Astrocyte of the spinal cord (primary cell): ENCODE measurements at regions not wholly inside any gene's neighbourhood (a gene's known extent, or its start where the extent isn't known, plus 50 kb on each side); places are given as distances from the start of the nearest gene placed in this dataset.

Experiments used
- DNase-seq: peaks from one replicate; pipeline ENCODE4 v3.0.0; 2011; ENCODE audit warnings: low read depth, low spot score
- H3K4me3 ChIP-seq: 2 replicates; pipeline ENCODE4 v1.5.1; 2011; ENCODE audit warnings: low read depth, mild to moderate bottlenecking, low read length, moderate library complexity
- in situ Hi-C: cut with HindIII; loops from 2 replicates; pipeline ENCODE4 v1.10.0; 2017; ENCODE audit warnings: low sequenced_read_pairs
- TF ChIP-seq, protein P1 (sequence below): IDR thresholded peaks from 2 replicates; pipeline ENCODE4 v1.5.1; 2012; ENCODE audit warnings: low read depth, mild to moderate bottlenecking, low read length, inconsistent platforms

DNA sequence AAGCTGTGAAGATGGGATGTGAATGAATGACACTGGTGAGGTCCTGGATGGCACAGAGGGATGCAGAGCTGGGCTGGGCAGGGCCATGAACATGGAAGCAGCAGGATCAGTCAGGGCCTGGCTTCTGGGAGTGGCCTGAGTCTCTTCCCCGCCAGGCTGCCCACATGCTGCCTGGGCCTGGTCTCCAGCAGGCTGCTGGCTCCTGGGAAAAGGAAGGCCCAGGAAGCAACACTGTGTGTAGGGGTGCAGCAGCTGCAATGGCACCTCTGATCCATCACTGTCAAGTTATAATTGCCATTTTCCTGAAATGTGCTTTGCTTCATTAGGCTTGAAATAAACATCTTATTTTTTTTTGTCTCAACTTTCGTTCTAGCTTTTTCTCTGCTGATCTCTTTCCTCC, 260.2 kb upstream of the N4BP1 start:
- H3K4me3 ChIP-seq = no peak overlapping the region
- in situ Hi-C loops = no loop called here
- TF ChIP-seq, protein P1, sequence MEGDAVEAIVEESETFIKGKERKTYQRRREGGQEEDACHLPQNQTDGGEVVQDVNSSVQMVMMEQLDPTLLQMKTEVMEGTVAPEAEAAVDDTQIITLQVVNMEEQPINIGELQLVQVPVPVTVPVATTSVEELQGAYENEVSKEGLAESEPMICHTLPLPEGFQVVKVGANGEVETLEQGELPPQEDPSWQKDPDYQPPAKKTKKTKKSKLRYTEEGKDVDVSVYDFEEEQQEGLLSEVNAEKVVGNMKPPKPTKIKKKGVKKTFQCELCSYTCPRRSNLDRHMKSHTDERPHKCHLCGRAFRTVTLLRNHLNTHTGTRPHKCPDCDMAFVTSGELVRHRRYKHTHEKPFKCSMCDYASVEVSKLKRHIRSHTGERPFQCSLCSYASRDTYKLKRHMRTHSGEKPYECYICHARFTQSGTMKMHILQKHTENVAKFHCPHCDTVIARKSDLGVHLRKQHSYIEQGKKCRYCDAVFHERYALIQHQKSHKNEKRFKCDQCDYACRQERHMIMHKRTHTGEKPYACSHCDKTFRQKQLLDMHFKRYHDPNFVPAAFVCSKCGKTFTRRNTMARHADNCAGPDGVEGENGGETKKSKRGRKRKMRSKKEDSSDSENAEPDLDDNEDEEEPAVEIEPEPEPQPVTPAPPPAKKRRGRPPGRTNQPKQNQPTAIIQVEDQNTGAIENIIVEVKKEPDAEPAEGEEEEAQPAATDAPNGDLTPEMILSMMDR = no peak
- DNase-seq = no peak

DNA sequence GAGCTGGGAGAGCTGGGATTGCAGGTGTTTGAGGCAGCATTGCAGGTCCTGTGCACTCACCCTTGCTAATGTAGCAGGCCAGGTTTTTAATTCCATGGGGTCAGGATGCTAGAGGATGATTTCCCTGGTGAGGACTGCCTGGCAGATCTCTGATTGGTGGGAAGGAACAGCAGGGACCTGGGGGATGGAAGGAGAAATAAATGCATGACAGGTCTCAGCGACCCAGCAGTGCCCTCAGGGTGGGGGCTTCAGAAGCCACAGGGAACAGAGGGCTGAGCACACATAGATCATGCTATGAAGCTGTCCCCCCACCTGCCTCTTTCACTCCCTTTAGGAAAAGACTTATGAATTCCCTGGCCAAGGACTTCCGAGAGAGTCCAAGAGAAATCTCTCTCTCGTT, 255.5 kb upstream of the N4BP1 start:
- in situ Hi-C loops = no loop called here
- TF ChIP-seq, protein P1 = no peak
- H3K4me3 ChIP-seq = no peak overlapping the region
- DNase-seq = no peak

DNA sequence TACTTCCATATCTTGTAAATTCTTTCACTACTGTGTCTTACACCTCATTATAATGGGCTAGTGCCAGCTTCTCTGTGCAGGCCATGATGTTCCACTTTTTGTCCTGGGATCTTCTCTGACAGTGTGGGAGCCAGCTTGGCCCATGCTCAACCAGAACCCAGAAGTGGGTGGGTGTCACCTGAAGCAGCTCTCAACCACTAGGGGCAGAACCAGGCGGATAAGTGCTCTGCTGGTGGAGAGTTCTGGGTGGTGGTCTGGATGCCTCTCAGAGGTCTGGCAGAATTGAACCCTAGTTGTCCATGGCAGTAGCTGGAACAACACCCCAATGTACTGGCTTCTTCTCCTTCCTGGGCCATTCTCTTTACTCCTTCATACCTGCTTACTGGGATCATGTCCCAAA, 254.1 kb upstream of the N4BP1 start:
- DNase-seq = no peak
- TF ChIP-seq, protein P1 = no peak
- in situ Hi-C loops = no loop called here
- H3K4me3 ChIP-seq = no peak overlapping the region

DNA sequence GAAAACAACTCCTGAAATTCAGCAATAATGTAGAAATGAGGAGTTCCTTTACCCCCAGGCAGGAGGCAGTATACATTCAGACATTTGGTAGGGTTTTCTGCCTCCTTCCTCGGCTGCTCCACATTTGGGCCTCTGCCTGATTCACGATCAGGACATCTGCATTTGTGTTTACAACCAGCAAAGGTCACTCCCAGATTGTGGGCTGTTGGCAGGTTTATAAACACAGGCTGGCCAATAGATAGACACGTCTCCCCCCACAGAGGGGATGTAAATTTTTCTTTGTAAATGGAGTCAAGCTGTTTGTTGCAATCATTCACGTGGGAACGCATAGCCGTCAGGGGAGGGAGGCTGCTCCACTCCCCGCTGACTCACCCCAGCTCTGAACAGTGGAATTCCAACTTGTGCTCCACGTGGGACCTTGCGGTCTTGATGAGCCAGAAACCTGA, 252.1 kb upstream of the N4BP1 start:
- DNase-seq = peak; percentile 10
- TF ChIP-seq, protein P1 = no peak
- in situ Hi-C loops = no loop called here
- H3K4me3 ChIP-seq = no peak overlapping the region

DNA sequence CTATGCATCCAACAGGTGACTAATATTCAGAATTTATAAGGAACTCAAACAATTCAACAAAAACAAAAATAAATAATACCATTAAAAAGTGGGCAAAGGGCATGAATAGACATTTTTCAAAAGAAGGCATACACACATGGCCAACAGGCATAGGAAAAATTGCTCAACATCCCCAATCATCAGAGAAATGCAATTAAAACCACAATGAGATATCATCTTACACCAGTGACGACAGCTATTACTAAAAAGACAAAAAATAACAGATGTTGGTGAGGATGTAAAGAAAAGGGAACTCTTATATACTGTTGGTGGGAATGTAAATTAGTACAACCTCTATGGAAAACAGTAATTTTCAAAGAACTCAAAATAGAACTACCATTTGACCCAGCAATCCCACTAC, 250.4 kb upstream of the N4BP1 start:
- in situ Hi-C loops = no loop called here
- no peak for DNase-seq
- TF ChIP-seq, protein P1 = no peak
- H3K4me3 ChIP-seq = no peak overlapping the region

DNA sequence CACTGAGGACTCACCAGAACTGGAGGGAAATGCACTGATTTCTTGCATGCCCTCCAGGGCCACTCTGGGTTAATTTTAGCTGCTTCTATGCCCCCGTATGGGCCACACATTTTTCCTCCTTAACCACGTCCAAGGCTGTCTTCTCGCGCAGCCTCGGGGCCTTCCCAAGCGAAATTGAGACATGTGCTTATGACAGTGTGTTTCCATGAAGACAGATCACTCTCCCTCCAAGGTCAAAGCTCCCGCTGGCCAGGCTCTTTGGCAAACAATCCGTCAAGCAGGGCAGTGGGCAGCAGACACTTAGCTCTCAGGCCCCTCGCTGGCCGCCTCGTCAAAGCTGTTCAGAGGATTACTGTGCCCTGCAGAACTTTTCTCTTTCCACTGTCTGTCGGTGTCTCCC, 243.0 kb upstream of the N4BP1 start:
- TF ChIP-seq, protein P1 = no peak
- no peak overlapping the region for H3K4me3 ChIP-seq
- in situ Hi-C loops = no loop called here
- no peak for DNase-seq

DNA sequence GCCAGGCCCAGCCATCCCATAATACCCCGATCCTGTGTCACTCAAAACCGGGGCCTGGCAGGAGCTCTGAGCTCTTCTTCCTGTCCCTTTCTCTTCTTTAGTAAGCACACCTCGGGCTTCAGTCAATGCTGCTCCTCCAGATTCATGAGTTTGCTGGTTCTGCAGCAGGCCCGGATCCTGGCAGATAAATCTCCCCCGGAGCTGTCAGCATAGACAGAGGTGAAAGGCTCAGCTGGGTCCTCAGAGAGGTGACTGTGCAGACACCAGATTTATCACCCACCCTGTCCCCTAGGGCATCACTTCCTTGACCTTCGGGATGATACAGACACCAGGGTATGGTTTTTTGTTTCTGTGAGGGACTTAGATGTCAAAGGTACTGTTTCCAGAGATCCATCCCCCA, 242.5 kb upstream of the N4BP1 start:
- DNase-seq = no peak
- TF ChIP-seq, protein P1 = no peak
- H3K4me3 ChIP-seq = no peak overlapping the region
- in situ Hi-C loops = no loop called here
